Putamen (tissue), 1 donor: ENCODE measurements at regions not wholly inside any gene's neighbourhood (a gene's known extent, or its start where the extent isn't known, plus 50 kb on each side); places are given as distances from the start of the nearest gene placed in this dataset.
A peak's percentile ranks its signal among the peaks of the same experiment; 100 is the strongest.

Source experiments
- DNase-seq: peaks from one replicate; pipeline ENCODE4 v3.0.0-alpha.2; 2016; ENCODE audit warnings: low spot score

DNA sequence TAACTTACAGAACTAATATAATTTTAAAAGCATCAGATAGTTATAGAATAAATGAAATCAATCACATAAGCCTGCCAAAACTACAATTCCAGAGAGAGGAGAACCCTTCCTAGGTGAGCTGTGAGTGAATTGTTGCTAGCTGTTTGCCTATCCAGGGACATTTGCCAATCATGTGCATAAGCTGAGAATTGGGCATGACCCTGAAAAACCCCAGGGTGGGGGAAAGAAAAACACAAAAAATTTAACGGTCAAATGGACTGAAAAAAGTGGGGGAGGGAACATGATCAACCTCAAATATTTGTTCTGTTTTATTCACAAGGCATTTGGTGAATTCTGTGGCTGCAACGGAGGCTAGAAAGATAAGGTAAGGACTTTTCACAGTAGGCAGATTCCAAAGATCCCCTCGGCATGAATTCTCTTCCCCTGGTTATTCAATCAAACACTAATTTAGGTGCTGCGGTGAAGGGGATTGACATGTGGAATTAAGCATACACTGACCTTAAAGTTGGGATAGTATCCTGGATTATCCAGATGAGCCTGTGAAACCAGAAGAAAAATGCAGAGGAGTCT is 203.9 kb upstream of the RGPD4 start:
- DNase-seq, result no peak

DNA sequence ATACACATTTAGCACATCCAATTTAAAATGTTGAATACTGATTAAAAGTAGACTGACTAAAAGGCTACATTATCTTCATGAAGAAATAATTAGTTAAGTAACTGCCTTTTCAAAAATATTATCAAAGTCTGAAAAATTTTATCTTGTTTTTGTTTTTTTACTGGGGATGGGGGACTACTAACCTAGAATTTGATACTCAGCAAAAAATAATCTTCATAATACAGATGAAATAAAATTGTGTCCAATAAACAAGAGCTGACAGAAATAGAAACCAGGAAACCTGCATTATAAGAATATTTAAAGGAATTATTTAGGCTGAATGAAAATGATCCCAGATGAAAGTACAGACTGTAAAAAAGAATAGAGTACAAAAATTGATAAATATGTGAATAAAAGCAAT is 200.7 kb upstream of the RGPD4 start:
- no peak for DNase-seq

DNA sequence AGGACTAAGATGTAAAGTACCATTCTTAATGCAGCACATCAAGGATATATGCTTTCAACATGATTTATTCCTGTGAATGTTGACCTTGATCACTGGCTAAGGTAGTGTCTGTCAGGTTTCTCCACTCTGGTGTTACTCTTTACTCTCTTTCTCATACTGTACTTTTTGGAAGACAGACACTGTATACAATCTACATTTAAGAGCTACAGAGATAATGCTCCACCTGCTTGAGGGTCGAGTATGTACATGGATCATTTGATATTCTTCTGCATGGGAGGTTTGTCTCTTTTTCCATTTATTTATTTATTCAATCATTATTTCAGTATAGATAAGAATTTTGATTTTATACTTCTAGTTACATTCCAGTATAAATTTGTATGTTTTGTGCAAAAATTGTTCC is 199.5 kb upstream of the RGPD4 start:
- DNase-seq, result no peak

DNA sequence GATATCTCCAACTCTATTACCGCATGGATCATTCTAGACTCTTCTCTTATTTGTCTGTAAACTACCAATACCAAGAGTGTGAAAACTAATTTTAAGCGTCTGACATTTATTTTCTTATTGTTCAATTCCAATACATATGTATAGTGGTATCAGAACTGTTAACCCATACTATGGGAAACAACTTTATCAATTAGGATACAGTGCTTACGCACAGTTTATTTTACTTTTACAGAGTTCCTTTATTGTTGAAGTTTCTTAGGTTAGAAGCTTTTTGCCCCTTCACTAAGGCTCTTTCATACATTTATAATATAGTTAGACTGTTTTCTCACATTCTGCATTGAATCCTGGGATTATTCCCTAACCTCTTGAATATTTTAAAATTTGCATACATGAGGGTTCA is 198.8 kb upstream of the RGPD4 start:
- DNase-seq, result no peak

DNA sequence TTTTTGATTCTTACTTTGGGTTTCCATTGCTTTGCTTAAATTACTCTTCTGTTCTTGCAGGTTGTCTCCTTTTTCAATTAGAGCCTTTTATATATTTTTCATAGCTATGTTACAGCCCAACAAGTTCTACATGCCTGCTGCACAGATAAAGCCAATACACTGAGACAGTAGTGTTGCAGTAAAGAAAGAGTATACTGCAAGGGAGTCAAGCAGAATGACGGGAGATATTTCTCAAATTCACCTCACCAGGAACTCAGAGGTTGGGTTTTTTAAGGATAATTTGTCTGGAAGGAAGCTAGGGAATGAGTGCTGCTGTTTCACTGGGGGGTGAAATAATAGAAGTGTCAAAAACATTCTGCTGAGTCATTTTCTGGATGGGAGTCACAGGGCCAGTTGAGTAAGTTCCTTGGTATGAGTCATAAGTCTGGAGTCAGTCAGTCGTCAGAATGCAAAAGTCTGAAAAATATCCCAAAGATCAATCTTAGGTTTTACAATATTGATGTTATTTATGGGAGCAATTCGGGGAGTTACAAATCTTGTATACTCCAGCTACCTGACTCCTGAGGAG is 193.0 kb upstream of the RGPD4 start:
- no peak for DNase-seq

DNA sequence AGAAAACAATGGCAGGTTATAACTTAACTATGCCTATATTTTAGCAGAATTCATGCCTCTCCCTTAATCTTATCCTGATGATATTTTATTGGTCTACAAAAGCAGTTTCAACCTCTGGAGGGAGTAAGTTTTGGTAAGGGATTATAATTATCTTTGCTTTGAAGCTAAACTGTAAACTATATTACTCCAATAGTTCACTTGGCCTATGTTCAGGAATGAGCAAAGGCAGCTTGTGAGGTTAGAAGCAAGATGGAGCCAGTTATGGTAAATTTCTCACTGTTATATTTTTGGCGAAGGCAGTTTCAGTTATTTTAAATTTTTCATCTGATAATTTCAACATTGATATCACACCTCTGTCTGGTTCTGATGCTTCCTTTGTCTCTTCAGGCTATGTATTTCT is 192.5 kb upstream of the RGPD4 start:
- DNase-seq, result no peak

DNA sequence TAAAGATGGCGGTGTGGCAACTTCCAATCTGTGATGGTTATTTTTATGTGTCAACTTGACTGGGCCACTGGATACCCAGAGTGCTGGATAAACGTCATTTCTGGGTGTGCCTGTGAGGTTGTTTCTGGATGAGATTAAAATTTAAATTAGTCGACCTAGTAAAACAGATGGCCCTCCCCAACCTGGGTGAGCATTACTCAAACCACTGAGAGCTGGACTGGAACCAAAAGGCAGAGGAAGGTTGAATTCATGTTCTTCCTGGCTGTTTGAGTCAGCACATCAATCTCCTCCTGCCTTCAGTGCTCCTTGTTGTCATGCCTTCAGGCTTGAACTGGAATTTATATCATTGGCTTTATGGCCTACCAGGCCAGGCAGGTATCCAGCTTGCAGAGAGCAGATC is 190.8 kb upstream of the RGPD4 start:
- DNase-seq, result no peak

DNA sequence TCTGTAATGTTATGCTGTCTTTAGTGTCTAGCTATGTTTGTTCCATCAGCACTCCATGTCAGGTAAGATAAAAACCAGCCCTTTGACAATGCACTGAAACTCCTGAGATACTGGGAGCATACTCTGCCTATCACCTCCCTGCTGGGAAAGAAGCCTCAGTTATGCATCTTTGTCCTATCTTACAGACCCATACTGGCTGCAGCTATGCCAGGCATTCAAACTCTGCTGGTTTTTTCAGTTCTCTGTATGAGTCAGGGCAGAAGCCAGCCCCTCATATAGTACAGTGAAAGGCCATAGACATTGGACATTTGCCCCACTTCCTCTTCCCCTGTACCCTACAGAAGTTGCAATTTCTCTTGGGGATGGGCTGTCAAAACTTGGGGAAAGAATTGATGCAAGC is 181.1 kb upstream of the RGPD4 start:
- no peak for DNase-seq

DNA sequence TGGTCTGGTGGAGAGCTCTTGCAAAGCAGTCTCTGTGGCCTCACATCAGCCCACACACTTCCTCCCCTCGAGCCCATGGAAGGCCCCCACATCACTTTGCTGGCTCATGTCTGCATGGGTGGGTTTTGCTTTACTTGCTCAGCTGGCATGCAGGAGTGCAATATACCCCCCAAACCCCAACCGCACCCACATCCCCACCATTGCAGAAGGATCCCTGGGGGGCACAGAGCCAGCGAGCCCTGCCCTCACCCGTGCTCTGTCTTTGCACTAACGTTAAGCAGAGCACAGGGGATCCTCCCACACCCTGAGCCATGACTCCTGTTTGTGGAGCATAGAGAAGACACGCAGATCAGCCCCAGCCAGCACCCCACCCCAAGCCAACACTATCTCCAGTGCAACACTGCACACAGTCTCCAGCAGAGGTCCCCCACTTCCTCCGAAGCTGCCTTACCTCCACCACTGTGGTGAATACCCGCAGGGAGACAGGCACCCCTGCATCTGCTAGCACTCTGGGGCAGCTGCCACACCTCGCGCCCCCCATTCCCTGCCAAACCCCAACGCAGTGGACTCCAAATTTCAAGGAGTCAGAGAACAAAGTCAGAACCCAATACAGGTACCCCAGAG is 177.8 kb upstream of the RGPD4 start:
- DNase-seq, result no peak

DNA sequence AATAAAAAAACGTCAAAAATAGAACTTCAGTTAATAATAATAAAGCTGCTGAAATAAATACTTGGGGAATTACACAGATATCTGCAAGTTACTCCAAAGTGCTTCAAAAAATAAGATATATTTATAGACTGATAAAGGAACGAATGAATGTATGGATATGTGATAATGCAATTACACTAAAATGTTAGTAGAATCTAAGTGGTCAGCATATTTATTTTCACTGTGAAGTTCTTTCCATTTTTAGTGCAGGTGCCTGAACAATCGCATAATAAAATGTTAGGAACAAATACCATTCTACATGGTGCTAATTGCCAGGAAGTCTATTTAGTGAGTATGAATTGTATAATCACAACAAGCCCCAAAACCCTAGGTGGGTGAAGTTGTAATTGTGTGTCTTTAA is 169.6 kb upstream of the RGPD4 start:
- DNase-seq, result no peak

DNA sequence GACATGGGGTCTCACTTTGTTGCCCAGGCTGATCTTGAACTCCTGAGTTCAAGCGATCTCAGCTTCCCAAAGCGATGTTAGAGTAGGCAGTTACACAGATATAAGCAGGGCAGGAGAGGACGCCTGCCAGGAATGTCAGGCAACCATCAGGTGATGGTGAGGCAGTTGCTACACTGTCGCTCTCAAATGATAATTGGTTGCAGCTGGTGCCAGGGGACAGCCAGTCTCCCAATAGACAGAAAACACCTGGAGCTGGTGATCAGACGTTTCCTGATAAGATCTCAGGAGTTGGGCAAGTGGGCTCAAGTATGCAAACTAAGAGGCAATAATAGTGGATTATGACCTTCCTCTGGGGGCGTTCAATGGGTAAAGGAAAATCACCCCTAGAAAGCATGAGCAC is 163.1 kb upstream of the RGPD4 start:
- DNase-seq, result no peak

DNA sequence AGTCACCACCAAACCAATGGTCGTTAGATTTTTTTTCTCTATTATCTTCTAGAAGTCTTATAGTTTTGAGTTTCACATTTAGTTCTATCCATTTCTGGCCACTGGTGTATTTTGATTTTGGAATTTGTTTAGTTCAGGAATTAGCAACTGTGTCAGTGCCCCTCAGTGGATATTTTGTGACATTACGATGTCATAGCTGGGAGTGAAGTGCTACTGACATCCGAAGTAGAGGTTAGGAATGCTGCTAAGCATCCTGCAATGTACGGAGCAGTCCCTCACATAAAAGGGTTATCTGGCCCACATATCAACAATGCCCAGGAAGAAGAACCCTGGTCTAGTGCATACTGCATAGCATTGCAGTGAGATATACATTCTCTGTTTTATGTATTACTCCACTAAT is 157.4 kb upstream of the RGPD4 start:
- peak; percentile 3 for DNase-seq

DNA sequence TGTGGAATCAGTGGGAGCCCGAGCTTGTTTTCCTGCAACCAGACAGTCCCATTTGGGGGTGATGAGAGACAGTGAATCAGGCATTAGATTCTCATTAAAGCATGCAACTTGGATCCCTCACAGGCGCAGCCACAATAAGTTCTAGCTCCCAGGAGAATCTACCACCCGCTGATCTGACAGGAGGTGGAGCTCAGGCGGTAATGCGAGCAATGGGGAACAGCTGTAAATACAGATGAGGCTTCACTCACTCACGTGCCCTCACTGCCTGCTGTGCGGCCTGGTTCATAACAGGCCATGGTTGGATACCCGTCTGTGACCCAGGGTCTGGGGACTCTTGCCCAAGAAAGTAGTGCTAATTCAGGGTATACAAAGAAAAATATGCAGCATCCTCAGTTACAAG is 144.8 kb upstream of the RGPD4 start:
- no peak for DNase-seq

DNA sequence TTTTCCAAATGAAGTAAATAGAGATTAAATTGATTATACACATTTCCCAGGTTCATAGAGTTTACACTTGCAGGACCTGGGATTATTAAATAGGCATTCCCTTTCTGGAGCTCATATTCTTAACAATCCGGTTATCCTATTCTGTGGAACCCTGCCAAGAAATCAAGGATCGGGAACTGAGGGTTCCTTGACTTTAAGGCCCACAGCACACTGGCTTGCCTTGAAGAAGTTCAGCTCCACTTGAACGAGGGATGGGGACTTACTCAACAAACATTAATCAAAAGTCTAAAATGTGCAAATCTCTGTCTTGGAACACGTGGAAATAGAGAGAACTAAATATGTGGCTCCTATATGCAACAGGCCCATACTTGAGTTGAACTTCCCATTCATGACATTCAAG is 142.3 kb upstream of the RGPD4 start:
- no peak for DNase-seq

DNA sequence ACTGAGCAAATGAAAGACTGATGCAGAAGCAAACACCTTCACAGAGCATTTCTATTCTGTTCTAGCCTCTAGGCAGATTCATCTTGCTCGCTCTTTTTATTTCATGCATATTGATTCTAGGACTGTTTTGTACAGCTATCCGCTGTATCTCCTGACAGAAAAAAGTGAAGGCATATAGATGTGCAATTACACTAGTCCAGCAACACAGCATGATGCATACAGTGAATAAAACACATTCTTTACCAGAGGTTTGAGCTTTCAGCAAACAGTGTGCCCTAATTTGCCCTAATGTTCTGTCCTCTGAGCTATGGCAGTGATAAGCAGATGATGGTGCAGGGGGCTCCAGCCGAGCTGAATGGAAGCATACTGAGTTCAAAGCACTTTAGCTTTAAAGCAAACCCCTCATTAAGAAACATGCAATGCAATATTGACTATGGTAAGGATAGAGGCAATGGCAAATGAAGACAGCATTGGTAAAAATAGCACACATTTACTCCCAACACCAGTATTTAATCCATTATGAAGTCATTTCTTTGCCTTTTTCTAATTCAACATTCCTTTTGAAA is 141.2 kb upstream of the RGPD4 start:
- DNase-seq, result no peak

DNA sequence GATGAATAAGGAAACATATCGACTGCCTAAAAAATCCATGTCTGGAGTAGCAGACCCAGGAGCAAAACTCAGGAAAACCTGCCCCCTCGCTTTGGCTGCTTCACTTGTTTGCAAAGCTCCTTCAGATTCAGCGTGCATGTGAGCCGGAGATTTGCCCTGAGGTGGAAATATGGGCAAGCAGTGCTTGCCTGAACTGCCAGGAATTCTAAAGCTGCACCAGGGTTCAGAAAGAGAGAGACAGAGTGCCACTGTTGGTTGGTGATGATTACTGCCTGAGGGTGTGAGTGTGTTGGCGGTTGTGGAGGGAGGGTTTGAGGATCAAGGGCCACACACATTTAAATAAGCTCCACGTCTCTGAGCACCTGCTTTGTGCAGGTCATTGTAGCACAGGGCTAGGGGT is 139.6 kb upstream of the RGPD4 start:
- DNase-seq, result no peak

DNA sequence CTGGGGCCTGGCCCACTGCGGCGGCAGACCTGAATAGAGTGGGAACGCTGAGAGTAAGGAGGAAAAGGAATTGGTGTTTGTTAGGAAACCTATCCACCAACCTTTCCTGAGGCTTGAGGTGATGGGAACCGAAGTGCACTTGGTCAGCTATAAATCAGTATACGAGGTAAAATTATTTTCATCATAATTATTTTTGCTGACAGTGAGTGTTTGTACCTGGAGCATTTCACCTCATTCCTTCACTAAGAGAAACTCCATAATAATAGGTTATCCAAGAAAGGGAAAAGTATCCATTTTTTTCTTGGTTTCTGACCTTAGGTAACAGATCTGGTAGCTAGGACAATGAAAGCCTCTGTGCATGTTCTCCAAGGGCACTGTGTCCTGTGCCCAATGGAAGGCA is 138.6 kb upstream of the RGPD4 start:
- no peak for DNase-seq

DNA sequence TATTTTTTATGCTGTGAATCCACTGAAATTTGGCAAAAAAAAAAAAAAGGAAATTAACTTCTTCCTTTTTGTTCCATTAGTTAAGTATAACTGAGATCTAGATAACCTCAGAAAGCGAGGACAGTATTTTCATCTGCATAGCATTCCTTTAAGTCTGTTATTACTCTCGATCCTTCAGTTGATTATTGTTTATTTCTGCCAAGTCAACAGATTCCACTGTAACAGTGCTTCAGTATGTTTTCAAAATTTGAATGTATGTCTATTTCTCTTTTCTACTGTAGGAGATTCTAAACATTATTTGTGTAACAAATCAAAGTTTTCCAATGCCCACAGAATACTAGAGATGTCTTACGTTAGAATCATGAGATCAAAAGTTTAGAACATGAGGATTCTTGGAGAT is 133.1 kb upstream of the RGPD4 start:
- DNase-seq, result no peak

DNA sequence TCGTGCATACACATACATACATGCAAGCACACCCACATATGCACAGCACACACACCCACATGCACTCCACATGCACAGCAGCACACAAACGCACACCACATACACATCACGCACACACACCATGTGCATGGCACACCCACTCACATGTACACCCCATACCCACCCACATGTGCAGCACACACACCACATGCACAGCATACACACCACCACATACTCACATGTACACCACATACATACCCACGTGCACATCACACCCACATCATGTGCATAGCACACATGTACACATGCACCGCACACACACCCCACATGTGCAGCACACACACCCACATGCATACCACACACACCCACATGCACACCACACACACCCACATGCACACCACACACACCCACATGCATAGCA is 132.0 kb upstream of the RGPD4 start:
- DNase-seq, result no peak

DNA sequence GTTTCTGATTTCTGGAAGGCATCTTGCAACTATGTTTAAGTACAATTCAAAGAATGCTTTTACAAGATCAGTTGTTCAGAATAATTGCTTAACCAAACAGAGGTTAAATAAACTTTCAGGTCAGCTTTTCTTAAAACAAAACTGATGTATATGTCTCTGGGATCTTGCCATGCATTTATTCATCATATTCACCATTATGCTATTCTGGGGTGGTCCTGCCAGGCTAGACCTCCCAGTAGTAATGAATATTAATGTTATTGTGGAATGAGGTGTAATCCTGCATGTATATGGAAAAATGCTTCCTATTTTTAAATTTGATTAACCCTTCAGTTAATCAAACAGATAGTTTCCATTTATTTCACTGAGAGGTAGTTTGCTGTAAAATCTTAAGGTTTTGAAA is 129.3 kb upstream of the RGPD4 start:
- DNase-seq, result no peak

DNA sequence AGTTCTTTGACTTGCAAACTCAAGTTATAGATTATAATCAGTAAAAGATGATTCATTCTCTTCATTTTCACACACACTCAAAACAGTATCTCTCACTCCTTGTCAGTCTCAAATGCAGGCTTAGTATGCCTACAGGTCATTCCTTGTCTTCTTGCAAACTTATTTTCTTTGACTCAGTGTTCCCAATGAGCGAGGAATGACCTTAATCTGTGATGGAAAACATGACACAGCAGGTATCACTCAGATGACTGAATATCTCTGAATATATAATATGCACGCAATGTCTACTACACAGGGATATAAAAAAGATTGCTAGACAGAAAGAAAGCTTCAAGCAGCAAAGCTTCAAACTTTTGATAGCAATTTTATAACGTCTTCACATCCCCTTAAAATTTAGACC is 127.8 kb upstream of the RGPD4 start:
- DNase-seq, result no peak

DNA sequence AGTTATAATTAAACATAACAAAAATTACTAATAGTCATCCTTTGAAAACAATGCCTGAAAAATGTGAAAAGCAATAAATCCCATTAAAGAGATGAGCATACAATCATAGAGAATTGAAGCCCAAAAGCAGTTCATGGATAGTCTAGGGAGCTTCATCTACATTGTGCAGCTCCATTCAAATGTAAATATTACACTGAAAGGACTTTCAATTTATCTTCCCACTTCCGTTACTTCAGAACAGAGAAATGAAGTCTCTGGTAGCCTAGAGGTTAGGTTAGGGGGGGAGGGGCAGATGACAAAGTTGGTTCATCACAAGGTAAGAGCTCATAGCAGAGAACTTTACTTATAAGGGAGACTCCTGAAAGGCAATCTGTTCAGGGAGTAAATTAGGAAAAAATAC is 126.6 kb upstream of the RGPD4 start:
- no peak for DNase-seq

DNA sequence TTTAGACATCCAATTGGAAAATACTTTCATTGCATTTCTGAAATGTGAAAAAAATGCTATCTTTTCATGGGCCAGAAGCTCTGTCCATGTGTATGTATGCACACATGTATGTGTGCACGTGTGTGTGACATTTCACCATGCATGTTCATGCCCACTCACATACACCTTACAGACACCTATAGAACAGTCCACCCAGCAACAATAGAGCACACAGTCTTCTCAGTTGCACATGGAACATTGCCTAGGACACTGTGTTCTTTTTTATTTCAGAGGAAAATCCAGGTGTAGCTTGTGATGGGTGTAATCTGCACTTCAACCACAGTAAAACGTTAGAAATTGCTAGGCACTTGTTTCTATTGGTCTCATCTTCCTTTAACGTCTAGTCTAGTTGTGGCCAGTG is 114.8 kb upstream of the RGPD4 start:
- DNase-seq, result no peak

DNA sequence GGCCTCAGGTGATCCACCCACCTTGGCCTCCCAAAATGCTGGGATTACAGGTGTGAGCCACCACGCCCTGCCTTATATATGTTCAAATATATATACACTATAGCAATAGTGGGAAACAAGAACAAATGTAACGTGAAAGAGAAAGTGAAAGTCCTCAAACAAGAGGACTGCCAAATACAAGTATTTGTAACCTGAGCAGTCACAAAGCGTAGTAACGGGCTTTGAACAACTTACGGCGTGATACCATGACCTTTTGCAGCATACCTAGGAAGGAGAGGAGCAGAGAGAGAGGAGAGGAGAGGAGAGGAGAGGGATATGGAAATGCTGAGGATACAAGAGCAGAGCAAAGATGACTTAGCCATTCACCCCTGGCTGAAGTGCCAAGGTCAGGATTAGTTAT is 113.8 kb upstream of the RGPD4 start:
- no peak for DNase-seq
